Left lung (tissue), 4 donors: ENCODE measurements at regions not wholly inside any gene's neighbourhood (a gene's known extent, or its start where the extent isn't known, plus 50 kb on each side); places are given as distances from the start of the nearest gene placed in this dataset.
"Not testable (repeated sequence)": the region's sequence is repeated elsewhere in the genome, so short reads cannot be mapped to it uniquely, and the experiment has no call there.

ENCODE experiments used
- ATAC-seq: fragments of 200-7000 bp; cut with Tn5 transposase; one replicate; pipeline ENCODE4 v1.9.1; 2020; ENCODE audit warnings: moderate library complexity
- DNase-seq, 4 donors: peaks; one replicate each; pipeline ENCODE4 v3.0.0-alpha.2; 2013 to 2020
- H3K27ac ChIP-seq, 2 donors: fragments of 200-600 bp; sonication (generic) in 1 of 2; one replicate each; pipeline versions ENCODE4 v1.5.0 to v1.8.0; 2020 to 2021
- H3K27me3 ChIP-seq, 2 donors: fragments of 200-600 bp; sonication (generic) in 1 of 2; one replicate each; pipeline versions ENCODE4 v1.5.0 to v1.8.0; 2020 to 2021
- H3K36me3 ChIP-seq, 2 donors: fragments of 200-600 bp; sonication (generic) in 1 of 2; one replicate each; pipeline versions ENCODE4 v1.5.0 to v1.8.0; 2020 to 2021
- H3K4me1 ChIP-seq, 2 donors: fragments of 200-600 bp; one replicate each; pipeline ENCODE4 v1.8.0; 2021
- H3K4me3 ChIP-seq, 2 donors: fragments of 200-600 bp; sonication (generic) in 1 of 2; one replicate each; pipeline versions ENCODE4 v1.5.0 to v1.8.0; 2020 to 2021; ENCODE audit warnings: mild to moderate bottlenecking in 1 of 2
- H3K9me3 ChIP-seq, 2 donors: fragments of 200-600 bp; sonication (generic) in 1 of 2; one replicate each; pipeline versions ENCODE4 v1.5.0 to v1.8.0; 2020 to 2021
- intact Hi-C, 2 donors: fragments of 100-400 bp; cut with DNase I; formaldehyde crosslinking; loops; one replicate each; pipeline versions ENCODE4 v1.11.2 to v1.14.2; 2022
- TF ChIP-seq, protein P1 (sequence below), 2 donors: fragments of 200-600 bp; sonication (generic) in 1 of 2; IDR thresholded peaks; one replicate each; pipeline versions ENCODE4 v1.5.0 to v1.8.0; 2021; ENCODE audit warnings: antibody characterized with exemption in 2 of 2
- donor health status: DM: no; HTN: yes; CAD: no.
- donor health status: DM: no; HTN: no; CAD: no.

DNA sequence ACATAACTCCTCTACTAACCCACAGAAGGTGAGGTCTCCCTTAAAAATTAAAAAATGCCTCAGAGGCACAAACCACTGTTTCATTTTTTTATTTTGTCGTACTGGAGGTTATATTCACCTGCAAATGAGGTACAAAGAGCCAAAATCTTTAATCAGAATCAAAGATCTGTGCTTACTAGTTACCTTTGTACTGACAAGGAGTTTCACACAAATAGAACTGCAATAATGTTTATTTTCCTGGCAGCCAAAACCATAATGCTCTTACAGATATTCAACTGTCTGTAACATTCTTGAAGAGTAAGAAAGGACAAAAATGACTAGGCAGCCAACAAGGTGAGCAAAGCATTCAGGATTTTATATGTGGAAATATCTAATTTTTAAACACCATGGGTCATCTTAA, 105.1 kb upstream of the NOL4 start:
- no peaks in the 10 kb centered on the region for H3K36me3 ChIP-seq
- intact Hi-C loops, result no loop called here
- no peak overlapping the region for H3K4me3 ChIP-seq
- TF ChIP-seq, protein P1, sequence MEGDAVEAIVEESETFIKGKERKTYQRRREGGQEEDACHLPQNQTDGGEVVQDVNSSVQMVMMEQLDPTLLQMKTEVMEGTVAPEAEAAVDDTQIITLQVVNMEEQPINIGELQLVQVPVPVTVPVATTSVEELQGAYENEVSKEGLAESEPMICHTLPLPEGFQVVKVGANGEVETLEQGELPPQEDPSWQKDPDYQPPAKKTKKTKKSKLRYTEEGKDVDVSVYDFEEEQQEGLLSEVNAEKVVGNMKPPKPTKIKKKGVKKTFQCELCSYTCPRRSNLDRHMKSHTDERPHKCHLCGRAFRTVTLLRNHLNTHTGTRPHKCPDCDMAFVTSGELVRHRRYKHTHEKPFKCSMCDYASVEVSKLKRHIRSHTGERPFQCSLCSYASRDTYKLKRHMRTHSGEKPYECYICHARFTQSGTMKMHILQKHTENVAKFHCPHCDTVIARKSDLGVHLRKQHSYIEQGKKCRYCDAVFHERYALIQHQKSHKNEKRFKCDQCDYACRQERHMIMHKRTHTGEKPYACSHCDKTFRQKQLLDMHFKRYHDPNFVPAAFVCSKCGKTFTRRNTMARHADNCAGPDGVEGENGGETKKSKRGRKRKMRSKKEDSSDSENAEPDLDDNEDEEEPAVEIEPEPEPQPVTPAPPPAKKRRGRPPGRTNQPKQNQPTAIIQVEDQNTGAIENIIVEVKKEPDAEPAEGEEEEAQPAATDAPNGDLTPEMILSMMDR (IDR thresholded peaks at IDR 0.05), result no peak
- DNase-seq (no peak), ATAC-seq (no peak)
- H3K9me3 ChIP-seq, result peaks cover 0 to 10% of the 10 kb centered on the region in 2 donors
- H3K4me1 ChIP-seq, result no peaks in the 10 kb centered on the region
- H3K27me3 ChIP-seq, result no peaks in the 10 kb centered on the region
- no peak overlapping the region for H3K27ac ChIP-seq

DNA sequence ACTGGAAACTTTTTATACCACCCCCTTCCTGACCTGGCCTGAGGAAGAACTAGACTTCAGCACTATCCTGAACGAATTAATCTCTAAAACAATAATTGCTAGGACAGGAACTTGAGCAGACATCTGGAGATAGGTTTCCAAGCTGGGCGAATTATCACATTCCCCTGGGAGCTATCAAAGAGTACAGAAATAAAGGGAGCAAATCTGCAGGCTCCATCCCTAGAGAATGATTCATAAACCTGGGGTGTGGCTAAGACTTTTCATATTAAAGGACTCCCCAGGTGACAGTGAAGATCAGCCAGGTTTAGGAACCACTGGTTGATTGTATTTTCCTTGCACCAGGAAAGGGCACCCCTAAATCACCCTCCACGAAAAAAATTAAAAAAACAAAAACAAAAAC, 105.6 kb upstream of the NOL4 start:
- no peak overlapping the region for H3K4me3 ChIP-seq
- peaks cover 0 to 10% of the 10 kb centered on the region in 2 donors for H3K9me3 ChIP-seq
- intact Hi-C loops, result no loop called here
- no peak overlapping the region for H3K27ac ChIP-seq
- H3K36me3 ChIP-seq, result no peaks in the 10 kb centered on the region
- H3K27me3 ChIP-seq, result no peaks in the 10 kb centered on the region
- DNase-seq (no peak), ATAC-seq (no peak)
- no peaks in the 10 kb centered on the region for H3K4me1 ChIP-seq
- TF ChIP-seq, protein P1 (IDR thresholded peaks at IDR 0.05), result no peak

DNA sequence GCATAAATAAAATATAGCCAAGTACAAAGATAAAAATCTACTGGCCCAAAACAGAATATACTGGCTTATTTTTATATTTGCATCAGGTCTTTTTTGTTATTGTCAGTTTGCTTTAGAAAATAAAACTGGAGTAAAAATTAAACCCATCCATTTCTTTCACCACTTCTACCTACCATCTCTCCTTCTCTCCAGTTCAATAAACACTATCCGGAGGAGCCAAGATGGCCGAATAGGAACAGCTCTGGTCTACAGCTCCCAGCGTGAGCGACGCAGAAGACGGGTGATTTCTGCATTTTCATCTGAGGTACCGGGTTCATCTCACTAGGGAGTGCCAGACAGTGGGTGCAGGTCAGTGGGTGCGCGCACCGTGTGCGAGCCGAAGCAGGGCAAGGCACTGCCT, 106.2 kb upstream of the NOL4 start:
- H3K4me3 ChIP-seq, H3K9me3 ChIP-seq, H3K36me3 ChIP-seq, H3K4me1 ChIP-seq, H3K27me3 ChIP-seq, ATAC-seq, intact Hi-C loops, DNase-seq, H3K27ac ChIP-seq: not testable (repeated sequence)

DNA sequence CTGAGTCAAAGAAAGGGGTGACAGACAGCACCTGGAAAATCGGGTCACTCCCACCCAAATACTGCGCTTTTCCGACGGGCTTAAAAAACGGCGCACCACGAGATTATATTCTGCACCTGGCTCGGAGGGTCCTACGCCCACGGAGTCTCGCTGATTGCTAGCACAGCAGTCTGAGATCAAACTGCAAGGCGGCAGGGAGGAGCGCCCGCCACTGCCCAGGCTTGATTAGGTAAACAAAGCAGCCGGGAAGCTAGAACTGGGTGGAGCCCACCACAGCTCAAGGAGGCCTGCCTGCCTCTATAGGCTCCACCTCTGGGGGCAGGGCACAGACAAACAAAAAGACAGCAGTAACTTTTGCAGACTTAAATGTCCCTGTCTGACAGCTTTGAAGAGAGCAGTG, 106.6 kb upstream of the NOL4 start:
- H3K9me3 ChIP-seq, H3K4me3 ChIP-seq, intact Hi-C loops, DNase-seq, H3K36me3 ChIP-seq, ATAC-seq, H3K27ac ChIP-seq, H3K4me1 ChIP-seq, H3K27me3 ChIP-seq: not testable (repeated sequence)

DNA sequence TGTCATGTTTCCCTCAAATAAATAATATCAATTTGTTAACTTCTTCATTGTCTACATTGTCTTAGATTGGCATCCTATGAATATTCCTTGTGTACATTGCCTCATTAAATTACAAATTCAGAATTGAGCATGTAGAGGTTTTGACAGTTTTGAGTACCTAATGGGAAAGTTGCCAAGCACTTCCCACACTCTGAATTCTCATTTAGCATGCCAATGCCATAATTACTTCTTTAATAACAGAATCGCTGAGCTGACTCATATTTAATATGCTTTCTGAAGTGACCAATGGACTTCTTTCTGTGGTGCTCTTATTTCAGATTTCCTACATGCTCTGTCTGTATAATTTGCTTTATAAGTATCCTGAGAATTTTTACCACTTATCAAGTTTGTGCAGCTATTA, 114.4 kb upstream of the NOL4 start:
- no peak for ATAC-seq
- no peaks in the 10 kb centered on the region for H3K4me1 ChIP-seq
- no peaks in the 10 kb centered on the region for H3K9me3 ChIP-seq
- no peak for DNase-seq
- H3K27ac ChIP-seq, result no peak overlapping the region
- TF ChIP-seq, protein P1 (IDR thresholded peaks at IDR 0.05), result no peak
- H3K4me3 ChIP-seq, result no peak overlapping the region
- H3K36me3 ChIP-seq, result no peaks in the 10 kb centered on the region
- no peaks in the 10 kb centered on the region for H3K27me3 ChIP-seq
- intact Hi-C loops, result no loop called here

DNA sequence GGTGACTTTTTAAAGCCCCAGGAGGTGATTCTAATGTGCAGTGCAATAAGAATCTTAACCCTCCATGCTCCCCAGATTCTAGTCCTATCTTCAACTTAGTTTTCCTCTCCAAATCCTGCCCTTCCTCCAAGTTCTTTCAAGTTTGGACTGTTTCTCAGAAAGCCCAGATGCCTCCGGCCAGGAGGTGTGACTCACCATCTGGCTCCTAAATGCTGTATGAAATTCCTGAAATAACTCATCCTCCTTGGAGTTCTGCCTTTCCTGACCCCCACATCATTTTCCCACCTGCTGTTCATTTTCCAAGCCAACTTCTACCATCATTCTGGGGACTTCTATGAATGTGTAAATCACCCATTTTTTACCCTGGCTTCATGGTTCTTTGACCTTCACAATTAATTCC, 118.2 kb upstream of the NOL4 start:
- intact Hi-C loops, result no loop called here
- Histone ChIP-seq H3K27ac (no peak overlapping the region), H3K9me3 (no peaks in the 10 kb centered on the region), H3K4me1 (no peaks in the 10 kb centered on the region), H3K4me3 (no peak overlapping the region), H3K27me3 (no peaks in the 10 kb centered on the region), H3K36me3 (no peaks in the 10 kb centered on the region)
- DNase-seq, result no peak
- TF ChIP-seq, protein P1 (IDR thresholded peaks at IDR 0.05), result no peak
- ATAC-seq, result no peak
